ENCODE measurements at regions not wholly inside any gene's neighbourhood (a gene's known extent, or its start where the extent isn't known, plus 50 kb on each side); places are given as distances from the start of the nearest gene placed in this dataset.

GRCh38 chr9:104247899-104248460 lies 153.9 kb downstream of the SMC2 start:
- TF ChIP-seq POLR2AphosphoS5 (IDR thresholded peaks at IDR 0.05; ENCODE audit: low read depth, low read length) (no peak), CTCF (IDR thresholded peaks at IDR 0.05) (no peak), REST (IDR thresholded peaks at IDR 0.05; ENCODE audit: insufficient read depth in 1 of 2, low read depth in 2 of 2, low read length in 1 of 2) (no peak), TCF7L2 (IDR thresholded peaks at IDR 0.05; ENCODE audit: low read depth, low read length) (no peak), SIN3A (IDR thresholded peaks at IDR 0.05; ENCODE audit: borderline replicate concordance, insufficient read depth, low read depth, low read length) (no peak)

Measured in Panc1 (cell line).